Psoas muscle (tissue), 7 donors: ENCODE measurements at regions not wholly inside any gene's neighbourhood (a gene's known extent, or its start where the extent isn't known, plus 50 kb on each side); places are given as distances from the start of the nearest gene placed in this dataset.

Source experiments
- ATAC-seq, 4 donors: fragments of 200-7000 bp; cut with Tn5 transposase; one replicate each; pipeline ENCODE4 v1.9.1; 2020; ENCODE audit warnings: moderate library complexity in 3 of 4, mild to moderate bottlenecking in 2 of 4
- DNase-seq, 2 donors: peaks; one replicate each; pipeline ENCODE4 v3.0.0-alpha.2; 2020
- H3K27ac ChIP-seq: fragments of 200-600 bp; one replicate; pipeline ENCODE4 v1.8.0; 2022
- H3K27me3 ChIP-seq, 3 donors: fragments of 200-600 bp in 1 of 3; one replicate each; pipeline versions ENCODE4 v1.6.1 to v1.8.0; 2013 to 2022; ENCODE audit warnings: low read length in 2 of 3, mild to moderate bottlenecking in 2 of 3, moderate library complexity in 1 of 3; ENCODE audit not compliant: insufficient read depth in 3 of 3
- H3K36me3 ChIP-seq, 2 donors: fragments of 200-600 bp in 1 of 2; one replicate each; pipeline versions ENCODE4 v1.6.1 to v1.8.0; 2013 to 2022; ENCODE audit warnings: low read depth in 1 of 2, mild to moderate bottlenecking in 1 of 2, moderate library complexity in 1 of 2; ENCODE audit not compliant: insufficient read depth in 1 of 2
- H3K4me1 ChIP-seq: fragments of 200-600 bp; one replicate; pipeline ENCODE4 v1.8.0; 2022
- H3K4me3 ChIP-seq: fragments of 200-600 bp; one replicate; pipeline ENCODE4 v1.8.0; 2022; ENCODE audit warnings: mild to moderate bottlenecking
- H3K9me3 ChIP-seq: fragments of 200-600 bp; one replicate; pipeline ENCODE4 v1.8.0; 2022
- WGBS, 3 donors: extraction: QIAGEN DNeasy Blood & Tissue Kit; methylation state at CpG; one replicate each; pipeline versions ENCODE4 v1.1.6 to v1.1.7; 2013; 5-methylcytosine and 5-hydroxymethylcytosine counted together
- intact Hi-C, 2 donors: fragments of 100-400 bp; cut with DNase I; formaldehyde crosslinking; loops; one replicate each; pipeline versions ENCODE4 v1.11.0 to v1.14.2; 2022
- TF ChIP-seq, protein P1 (sequence below): fragments of 200-600 bp; IDR thresholded peaks from one replicate; pipeline ENCODE4 v1.8.0; 2022; ENCODE audit warnings: antibody characterized with exemption
- donor health status: healthy with polysubstance abuse.
- donor health status: DM: no; HTN: no; CAD: no; lungs with moderate emphysema.
- donor health status: Bipolar disorder and iron deficiency.
- donor health status: healthy.
- donor health status: DM: yes; HTN: yes; CAD: no.
- donor health status: DM: no; HTN: no; CAD: no.
- donor health status: DM: yes; HTN: yes; CAD: no.

DNA sequence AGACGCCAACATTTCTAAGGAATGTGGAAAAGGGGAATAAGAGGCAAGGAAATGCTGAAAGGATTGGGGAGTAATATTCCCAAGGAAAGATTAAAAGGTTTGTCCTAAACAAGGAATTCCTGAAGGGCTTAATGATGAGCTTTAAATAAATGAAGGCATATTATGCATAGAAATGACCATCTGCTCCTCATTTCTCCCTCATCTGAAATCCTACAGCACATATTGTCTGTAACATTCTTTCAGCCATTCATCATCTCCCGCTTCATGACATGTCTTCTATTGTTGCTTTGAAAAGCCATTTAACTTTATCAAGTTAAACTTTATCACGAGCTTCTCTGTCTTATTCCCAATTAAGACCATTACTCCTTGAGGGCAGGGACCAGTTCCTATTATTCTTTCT lies 608.7 kb upstream of the PLXNA2 start:
- Histone ChIP-seq H3K4me3 (no peak overlapping the region), H3K36me3 (no peaks in the 10 kb centered on the region), H3K27me3 (no peaks in the 10 kb centered on the region), H3K27ac (no peak overlapping the region), H3K4me1 (no peaks in the 10 kb centered on the region), H3K9me3 (no peaks in the 10 kb centered on the region)
- intact Hi-C loops: no loop called here
- ATAC-seq: no peak
- WGBS, 3 donors: 89% methylated on average over 3 of the region's 3 CpGs
- DNase-seq: no peak
- TF ChIP-seq, protein P1, sequence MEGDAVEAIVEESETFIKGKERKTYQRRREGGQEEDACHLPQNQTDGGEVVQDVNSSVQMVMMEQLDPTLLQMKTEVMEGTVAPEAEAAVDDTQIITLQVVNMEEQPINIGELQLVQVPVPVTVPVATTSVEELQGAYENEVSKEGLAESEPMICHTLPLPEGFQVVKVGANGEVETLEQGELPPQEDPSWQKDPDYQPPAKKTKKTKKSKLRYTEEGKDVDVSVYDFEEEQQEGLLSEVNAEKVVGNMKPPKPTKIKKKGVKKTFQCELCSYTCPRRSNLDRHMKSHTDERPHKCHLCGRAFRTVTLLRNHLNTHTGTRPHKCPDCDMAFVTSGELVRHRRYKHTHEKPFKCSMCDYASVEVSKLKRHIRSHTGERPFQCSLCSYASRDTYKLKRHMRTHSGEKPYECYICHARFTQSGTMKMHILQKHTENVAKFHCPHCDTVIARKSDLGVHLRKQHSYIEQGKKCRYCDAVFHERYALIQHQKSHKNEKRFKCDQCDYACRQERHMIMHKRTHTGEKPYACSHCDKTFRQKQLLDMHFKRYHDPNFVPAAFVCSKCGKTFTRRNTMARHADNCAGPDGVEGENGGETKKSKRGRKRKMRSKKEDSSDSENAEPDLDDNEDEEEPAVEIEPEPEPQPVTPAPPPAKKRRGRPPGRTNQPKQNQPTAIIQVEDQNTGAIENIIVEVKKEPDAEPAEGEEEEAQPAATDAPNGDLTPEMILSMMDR: no peak

GRCh38 chr1:208855403-208855802 lies 611.2 kb upstream of the PLXNA2 start:
- 79 to 92% (median 86%) methylated on average over 1 of the region's 1 CpG for WGBS, 3 donors
- H3K4me1 ChIP-seq: no peaks in the 10 kb centered on the region
- H3K36me3 ChIP-seq: no peaks in the 10 kb centered on the region
- DNase-seq (no peak), ATAC-seq (no peak)
- TF ChIP-seq, protein P1: no peak
- intact Hi-C loops: no loop called here
- H3K4me3 ChIP-seq: no peak overlapping the region
- H3K9me3 ChIP-seq: no peaks in the 10 kb centered on the region
- H3K27ac ChIP-seq: no peak overlapping the region
- H3K27me3 ChIP-seq: no peaks in the 10 kb centered on the region

GRCh38 chr1:208857465-208857864 lies 613.3 kb upstream of the PLXNA2 start:
- no peaks in the 10 kb centered on the region for H3K4me1 ChIP-seq
- no peaks in the 10 kb centered on the region for H3K9me3 ChIP-seq
- no peaks in the 10 kb centered on the region for H3K27me3 ChIP-seq
- no peak for ATAC-seq
- H3K36me3 ChIP-seq: no peaks in the 10 kb centered on the region
- H3K27ac ChIP-seq: no peak overlapping the region
- H3K4me3 ChIP-seq: no peak overlapping the region
- 91 to 96% (median 94%) methylated on average over 2 of the region's 2 CpGs for WGBS, 3 donors
- intact Hi-C loops: no loop called here
- DNase-seq: no peak
- TF ChIP-seq, protein P1: no peak

GRCh38 chr1:208858738-208859137 lies 614.6 kb upstream of the PLXNA2 start:
- ATAC-seq (no peak), DNase-seq (no peak)
- TF ChIP-seq, protein P1: no peak
- Histone ChIP-seq H3K27me3 (no peaks in the 10 kb centered on the region), H3K27ac (no peak overlapping the region), H3K4me1 (no peaks in the 10 kb centered on the region), H3K9me3 (no peaks in the 10 kb centered on the region), H3K4me3 (no peak overlapping the region), H3K36me3 (no peaks in the 10 kb centered on the region)
- 84 to 86% (median 85%) methylated on average over 5 of the region's 5 CpGs for WGBS, 3 donors
- intact Hi-C loops: no loop called here

GRCh38 chr1:208864366-208864965 lies 620.3 kb upstream of the PLXNA2 start:
- H3K36me3 ChIP-seq: no peaks in the 10 kb centered on the region
- no peaks in the 10 kb centered on the region for H3K4me1 ChIP-seq
- DNase-seq (no peak), ATAC-seq (no peak)
- no peak overlapping the region for H3K4me3 ChIP-seq
- no peaks in the 10 kb centered on the region for H3K27me3 ChIP-seq
- no peaks in the 10 kb centered on the region for H3K9me3 ChIP-seq
- intact Hi-C loops: no loop called here
- TF ChIP-seq, protein P1: no peak
- 52 to 68% (median 62%) methylated on average over 1 of the region's 1 CpG for WGBS, 3 donors
- no peak overlapping the region for H3K27ac ChIP-seq
